Activated naive CD8-positive, alpha-beta T cell treated with anti-CD3 and anti-CD28 coated beads for 36 hours (primary cell): ENCODE measurements at regions not wholly inside any gene's neighbourhood (a gene's known extent, or its start where the extent isn't known, plus 50 kb on each side); places are given as distances from the start of the nearest gene placed in this dataset.

Source experiments
- DNase-seq: peaks from one replicate; pipeline ENCODE4 v3.0.0; 2021
- H3K27ac Mint-ChIP-seq: one replicate; pipeline ENCODE4 v1.8.0; 2022; ENCODE audit warnings: mild to moderate bottlenecking, moderate library complexity, mixed read lengths
- H3K27me3 Mint-ChIP-seq: one replicate; pipeline ENCODE4 v1.8.0; 2022; ENCODE audit warnings: mild to moderate bottlenecking, mixed read lengths
- H3K36me3 Mint-ChIP-seq: one replicate; pipeline ENCODE4 v1.8.0; 2021; ENCODE audit warnings: mild to moderate bottlenecking, mixed read lengths
- H3K4me1 Mint-ChIP-seq: one replicate; pipeline ENCODE4 v1.8.0; 2021; ENCODE audit warnings: mixed read lengths
- H3K4me3 Mint-ChIP-seq: one replicate; pipeline ENCODE4 v1.8.0; 2022; ENCODE audit warnings: mild to moderate bottlenecking, moderate library complexity, mixed read lengths
- H3K9me3 Mint-ChIP-seq: one replicate; pipeline ENCODE4 v1.8.0; 2022; ENCODE audit warnings: mixed read lengths

- H3K36me3 Mint-ChIP-seq = peaks cover 3% of the 10 kb centered on the region
- H3K27me3 Mint-ChIP-seq = no peaks in the 10 kb centered on the region
- no peak overlapping the region for H3K27ac Mint-ChIP-seq
- no peak overlapping the region for H3K4me3 Mint-ChIP-seq
- H3K9me3 Mint-ChIP-seq = no peaks in the 10 kb centered on the region
- peaks cover 11% of the 10 kb centered on the region for H3K4me1 Mint-ChIP-seq
- DNase-seq = no peak
Observed at GRCh38 chr7:33661430-33662160, 243.7 kb upstream of the BMPER start.

GRCh38 chr7:33666531-33666930 lies 238.8 kb upstream of the BMPER start:
- Mint-ChIP-seq H3K4me1 (peaks cover 6% of the 10 kb centered on the region), H3K9me3 (no peaks in the 10 kb centered on the region), H3K36me3 (peaks cover 5% of the 10 kb centered on the region), H3K27me3 (no peaks in the 10 kb centered on the region), H3K4me3 (no peak overlapping the region), H3K27ac (no peak overlapping the region)
- DNase-seq = no peak

GRCh38 chr7:33667196-33667595 lies 238.1 kb upstream of the BMPER start:
- Mint-ChIP-seq H3K27ac (no peak overlapping the region), H3K4me1 (peaks cover 2% of the 10 kb centered on the region), H3K27me3 (no peaks in the 10 kb centered on the region), H3K4me3 (no peak overlapping the region), H3K36me3 (peaks cover 7% of the 10 kb centered on the region), H3K9me3 (no peaks in the 10 kb centered on the region)
- no peak for DNase-seq

- Mint-ChIP-seq H3K4me3 (no peak overlapping the region), H3K27ac (no peak overlapping the region), H3K4me1 (no peaks in the 10 kb centered on the region), H3K27me3 (no peaks in the 10 kb centered on the region), H3K36me3 (peaks cover 8% of the 10 kb centered on the region), H3K9me3 (no peaks in the 10 kb centered on the region)
- DNase-seq = no peak
Observed at GRCh38 chr7:33669251-33669670, 236.1 kb upstream of the BMPER start.

- Mint-ChIP-seq H3K27me3 (no peaks in the 10 kb centered on the region), H3K27ac (no peak overlapping the region), H3K36me3 (peaks cover 5% of the 10 kb centered on the region), H3K4me1 (no peaks in the 10 kb centered on the region), H3K4me3 (no peak overlapping the region), H3K9me3 (no peaks in the 10 kb centered on the region)
- DNase-seq = no peak
Observed at GRCh38 chr7:33671531-33672262, 233.6 kb upstream of the BMPER start.

GRCh38 chr7:33673029-33673700 lies 232.2 kb upstream of the BMPER start:
- Mint-ChIP-seq H3K27me3 (no peaks in the 10 kb centered on the region), H3K36me3 (peaks cover 5% of the 10 kb centered on the region), H3K4me3 (no peak overlapping the region), H3K27ac (no peak overlapping the region), H3K4me1 (no peaks in the 10 kb centered on the region), H3K9me3 (no peaks in the 10 kb centered on the region)
- no peak for DNase-seq

- Mint-ChIP-seq H3K4me1 (no peaks in the 10 kb centered on the region), H3K27ac (no peak overlapping the region), H3K4me3 (no peak overlapping the region), H3K9me3 (peaks cover 7% of the 10 kb centered on the region), H3K27me3 (no peaks in the 10 kb centered on the region), H3K36me3 (peaks cover 13% of the 10 kb centered on the region)
- no peak for DNase-seq
Observed at GRCh38 chr7:33674804-33675411, 230.4 kb upstream of the BMPER start.

GRCh38 chr7:33677556-33677955 lies 227.8 kb upstream of the BMPER start:
- Mint-ChIP-seq H3K9me3 (peaks cover 8% of the 10 kb centered on the region), H3K27ac (no peak overlapping the region), H3K36me3 (peaks cover 16% of the 10 kb centered on the region), H3K27me3 (no peaks in the 10 kb centered on the region), H3K4me1 (no peaks in the 10 kb centered on the region), H3K4me3 (no peak overlapping the region)
- DNase-seq = no peak

GRCh38 chr7:33678569-33679335 lies 226.6 kb upstream of the BMPER start:
- Mint-ChIP-seq H3K9me3 (peaks cover 8% of the 10 kb centered on the region), H3K27me3 (no peaks in the 10 kb centered on the region), H3K36me3 (peaks cover 14% of the 10 kb centered on the region), H3K4me1 (no peaks in the 10 kb centered on the region), H3K27ac (no peak overlapping the region), H3K4me3 (no peak overlapping the region)
- DNase-seq = no peak

GRCh38 chr7:33680682-33681081 lies 224.7 kb upstream of the BMPER start:
- no peak overlapping the region for H3K27ac Mint-ChIP-seq
- H3K36me3 Mint-ChIP-seq = peaks cover 14% of the 10 kb centered on the region
- H3K4me1 Mint-ChIP-seq = no peaks in the 10 kb centered on the region
- no peak overlapping the region for H3K4me3 Mint-ChIP-seq
- H3K9me3 Mint-ChIP-seq = peaks cover 12% of the 10 kb centered on the region
- DNase-seq = no peak
- H3K27me3 Mint-ChIP-seq = no peaks in the 10 kb centered on the region

- Mint-ChIP-seq H3K4me1 (no peaks in the 10 kb centered on the region), H3K27me3 (no peaks in the 10 kb centered on the region), H3K4me3 (no peak overlapping the region), H3K9me3 (peaks cover 9% of the 10 kb centered on the region), H3K27ac (no peak overlapping the region), H3K36me3 (peaks cover 5% of the 10 kb centered on the region)
- DNase-seq = no peak
Observed at GRCh38 chr7:33685503-33685902, 219.8 kb upstream of the BMPER start.

GRCh38 chr7:33685981-33686683 lies 219.2 kb upstream of the BMPER start:
- peaks cover 8% of the 10 kb centered on the region for H3K36me3 Mint-ChIP-seq
- H3K27me3 Mint-ChIP-seq = no peaks in the 10 kb centered on the region
- no peak for DNase-seq

GRCh38 chr7:33687625-33688024 lies 217.7 kb upstream of the BMPER start:
- no peaks in the 10 kb centered on the region for H3K27me3 Mint-ChIP-seq
- H3K4me1 Mint-ChIP-seq = no peaks in the 10 kb centered on the region
- no peak overlapping the region for H3K4me3 Mint-ChIP-seq
- H3K9me3 Mint-ChIP-seq = peaks cover 12% of the 10 kb centered on the region
- H3K27ac Mint-ChIP-seq = no peak overlapping the region
- DNase-seq = no peak
- peaks cover 8% of the 10 kb centered on the region for H3K36me3 Mint-ChIP-seq

More at GRCh38 chr7:33685981-33686683, 219.2 kb upstream of the BMPER start:
- no peak overlapping the region for H3K4me3 Mint-ChIP-seq
- peaks cover 12% of the 10 kb centered on the region for H3K9me3 Mint-ChIP-seq
- no peaks in the 10 kb centered on the region for H3K4me1 Mint-ChIP-seq
- no peak overlapping the region for H3K27ac Mint-ChIP-seq

- Mint-ChIP-seq H3K27ac (no peak overlapping the region), H3K27me3 (no peaks in the 10 kb centered on the region), H3K4me3 (no peak overlapping the region), H3K36me3 (peaks cover 8% of the 10 kb centered on the region), H3K4me1 (no peaks in the 10 kb centered on the region), H3K9me3 (peaks cover 9% of the 10 kb centered on the region)
- no peak for DNase-seq
Observed at GRCh38 chr7:33691180-33691579, 214.2 kb upstream of the BMPER start.
